ENCODE measurements at regions not wholly inside any gene's neighbourhood (a gene's known extent, or its start where the extent isn't known, plus 50 kb on each side); places are given as distances from the start of the nearest gene placed in this dataset.

GRCh38 chr4:181896614-181897013, 346.6 kb upstream of the TENM3 start:
- TF ChIP-seq POLR2A (IDR thresholded peaks at IDR 0.05; ENCODE audit: low read depth, low read length) (no peak), TAF1 (IDR thresholded peaks at IDR 0.05; ENCODE audit: borderline replicate concordance, low read depth, low read length) (no peak)
